ENCODE measurements at regions not wholly inside any gene's neighbourhood (a gene's known extent, or its start where the extent isn't known, plus 50 kb on each side); places are given as distances from the start of the nearest gene placed in this dataset.

DNA sequence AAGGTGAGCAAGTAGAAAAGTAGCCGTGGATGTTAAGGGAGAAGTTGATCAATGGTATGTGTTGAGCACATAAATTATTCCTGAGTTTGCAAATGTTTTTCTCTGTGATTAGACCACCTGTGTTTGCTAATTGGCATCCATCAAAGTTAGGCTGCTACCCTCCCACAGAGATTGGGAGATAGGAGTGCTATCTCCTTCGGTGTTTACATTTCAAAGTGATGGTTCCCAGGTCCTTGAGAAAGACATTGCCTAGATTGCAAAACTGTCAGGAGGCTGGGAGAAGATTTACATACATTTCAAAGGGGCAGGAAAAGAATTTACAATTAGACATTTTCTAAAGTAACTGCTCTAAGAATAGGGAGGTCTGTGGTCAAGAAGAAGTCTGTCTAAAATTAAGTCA, 54.3 kb upstream of the CNTNAP4 start:
- TF ChIP-seq CTCF (IDR thresholded peaks at IDR 0.05; ENCODE audit: low read depth, low read length) = no peak

GRCh38 chr16:76226011-76226410, 51.2 kb upstream of the CNTNAP4 start:
- TF ChIP-seq CTCF (IDR thresholded peaks at IDR 0.05; ENCODE audit: low read depth, low read length) = no peak
- DNase-seq (ENCODE audit: extremely low read depth, low read depth) = no peak

More for the DNA sequence above, 54.3 kb upstream of the CNTNAP4 start:
- DNase-seq (ENCODE audit: extremely low read depth, low read depth) = no peak

GRCh38 chr16:76226481-76226880, 50.7 kb upstream of the CNTNAP4 start:
- no peak for TF ChIP-seq CTCF (IDR thresholded peaks at IDR 0.05; ENCODE audit: low read depth, low read length)
- DNase-seq (ENCODE audit: extremely low read depth, low read depth) = no peak
